ENCODE measurements at regions not wholly inside any gene's neighbourhood (a gene's known extent, or its start where the extent isn't known, plus 50 kb on each side); places are given as distances from the start of the nearest gene placed in this dataset.

GRCh38 chr6:92369309-92369708, 1050.0 kb downstream of the EPHA7 start:
- no peaks in the 10 kb centered on the region for H3K27me3 Mint-ChIP-seq (ENCODE audit: unreplicated experiment)
- H3K36me3 Mint-ChIP-seq (ENCODE audit: unreplicated experiment): no peaks in the 10 kb centered on the region
- H3K9me3 Mint-ChIP-seq (ENCODE audit: unreplicated experiment): no peaks in the 10 kb centered on the region
- H3K27ac Mint-ChIP-seq (ENCODE audit: unreplicated experiment): no peak overlapping the region
- DNase-seq: no peak
- H3K4me1 Mint-ChIP-seq (ENCODE audit: low read depth, unreplicated experiment): no peaks in the 10 kb centered on the region
- no peak overlapping the region for H3K4me3 Mint-ChIP-seq (ENCODE audit: unreplicated experiment)
- TF ChIP-seq CTCF (IDR thresholded peaks at IDR 0.05; ENCODE audit: partially characterized antibody, unreplicated experiment): no peak

GRCh38 chr6:92364948-92365541, 1054.3 kb downstream of the EPHA7 start:
- TF ChIP-seq CTCF (IDR thresholded peaks at IDR 0.05; ENCODE audit: partially characterized antibody, unreplicated experiment): no peak
- H3K36me3 Mint-ChIP-seq (ENCODE audit: unreplicated experiment): no peaks in the 10 kb centered on the region

GRCh38 chr6:92363111-92363510, 1056.2 kb downstream of the EPHA7 start:
- peaks cover 1% of the 10 kb centered on the region for H3K9me3 Mint-ChIP-seq (ENCODE audit: unreplicated experiment)
- DNase-seq: no peak
- H3K4me3 Mint-ChIP-seq (ENCODE audit: unreplicated experiment): no peak overlapping the region
- H3K36me3 Mint-ChIP-seq (ENCODE audit: unreplicated experiment): no peaks in the 10 kb centered on the region
- no peaks in the 10 kb centered on the region for H3K4me1 Mint-ChIP-seq (ENCODE audit: low read depth, unreplicated experiment)
- H3K27ac Mint-ChIP-seq (ENCODE audit: unreplicated experiment): no peak overlapping the region
- TF ChIP-seq CTCF (IDR thresholded peaks at IDR 0.05; ENCODE audit: partially characterized antibody, unreplicated experiment): no peak
- H3K27me3 Mint-ChIP-seq (ENCODE audit: unreplicated experiment): no peaks in the 10 kb centered on the region

More at GRCh38 chr6:92364948-92365541, 1054.3 kb downstream of the EPHA7 start:
- Mint-ChIP-seq H3K27me3 (ENCODE audit: unreplicated experiment) (no peaks in the 10 kb centered on the region), H3K27ac (ENCODE audit: unreplicated experiment) (no peak overlapping the region), H3K4me3 (ENCODE audit: unreplicated experiment) (no peak overlapping the region), H3K4me1 (ENCODE audit: low read depth, unreplicated experiment) (no peaks in the 10 kb centered on the region), H3K9me3 (ENCODE audit: unreplicated experiment) (peaks cover 1% of the 10 kb centered on the region)
- no peak for DNase-seq

GRCh38 chr6:92362404-92362803, 1057.0 kb downstream of the EPHA7 start:
- Mint-ChIP-seq H3K27ac (ENCODE audit: unreplicated experiment) (no peak overlapping the region), H3K4me3 (ENCODE audit: unreplicated experiment) (no peak overlapping the region), H3K4me1 (ENCODE audit: low read depth, unreplicated experiment) (no peaks in the 10 kb centered on the region), H3K9me3 (ENCODE audit: unreplicated experiment) (peaks cover 1% of the 10 kb centered on the region), H3K36me3 (ENCODE audit: unreplicated experiment) (no peaks in the 10 kb centered on the region), H3K27me3 (ENCODE audit: unreplicated experiment) (no peaks in the 10 kb centered on the region)
- no peak for DNase-seq
- TF ChIP-seq CTCF (IDR thresholded peaks at IDR 0.05; ENCODE audit: partially characterized antibody, unreplicated experiment): no peak

- Mint-ChIP-seq H3K9me3 (ENCODE audit: unreplicated experiment) (peaks cover 1% of the 10 kb centered on the region), H3K27ac (ENCODE audit: unreplicated experiment) (no peak overlapping the region), H3K4me1 (ENCODE audit: low read depth, unreplicated experiment) (no peaks in the 10 kb centered on the region), H3K4me3 (ENCODE audit: unreplicated experiment) (no peak overlapping the region), H3K27me3 (ENCODE audit: unreplicated experiment) (no peaks in the 10 kb centered on the region), H3K36me3 (ENCODE audit: unreplicated experiment) (no peaks in the 10 kb centered on the region)
- TF ChIP-seq CTCF (IDR thresholded peaks at IDR 0.05; ENCODE audit: partially characterized antibody, unreplicated experiment): no peak
- no peak for DNase-seq
Measured at GRCh38 chr6:92361990-92362389, 1057.4 kb downstream of the EPHA7 start.

All from glutamatergic neuron (in vitro differentiated cells).